Cerebellar cortex (tissue), 1 donor: ENCODE measurements at regions not wholly inside any gene's neighbourhood (a gene's known extent, or its start where the extent isn't known, plus 50 kb on each side); places are given as distances from the start of the nearest gene placed in this dataset.

Experiments used
- DNase-seq: peaks from one replicate; pipeline ENCODE4 v3.0.0-alpha.2; 2015; ENCODE audit warnings: low spot score

DNA sequence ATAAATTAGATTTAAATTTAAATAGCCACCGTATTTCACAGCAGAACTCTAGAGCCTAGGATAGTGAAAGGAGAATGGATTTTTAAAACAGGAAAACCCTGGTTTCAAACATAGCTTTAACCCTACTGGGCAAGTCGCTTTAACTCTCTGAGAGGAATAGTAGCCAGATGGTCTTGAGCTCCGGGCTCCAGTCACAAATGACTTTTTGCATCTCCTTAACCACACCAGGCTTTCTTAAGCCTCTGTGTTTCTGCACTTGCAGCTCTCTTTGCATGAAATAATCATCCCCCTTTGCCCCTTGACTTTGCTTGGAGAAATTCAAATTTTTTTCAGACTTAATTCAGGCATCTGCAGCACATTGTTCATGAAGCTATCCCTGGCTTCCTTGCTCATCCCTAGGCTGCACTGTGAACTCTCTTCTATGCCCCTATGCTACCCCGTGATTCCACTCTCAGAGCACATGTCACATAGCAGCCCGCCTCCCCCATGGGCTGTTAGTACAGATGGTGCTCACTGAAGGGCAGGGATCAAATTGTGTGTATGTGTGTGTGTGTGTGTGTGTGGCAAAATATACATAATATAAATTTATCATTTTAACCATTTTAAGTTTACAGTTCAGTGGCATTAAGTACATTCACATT is 68.8 kb upstream of the DAB1 start:
- DNase-seq: no peak

DNA sequence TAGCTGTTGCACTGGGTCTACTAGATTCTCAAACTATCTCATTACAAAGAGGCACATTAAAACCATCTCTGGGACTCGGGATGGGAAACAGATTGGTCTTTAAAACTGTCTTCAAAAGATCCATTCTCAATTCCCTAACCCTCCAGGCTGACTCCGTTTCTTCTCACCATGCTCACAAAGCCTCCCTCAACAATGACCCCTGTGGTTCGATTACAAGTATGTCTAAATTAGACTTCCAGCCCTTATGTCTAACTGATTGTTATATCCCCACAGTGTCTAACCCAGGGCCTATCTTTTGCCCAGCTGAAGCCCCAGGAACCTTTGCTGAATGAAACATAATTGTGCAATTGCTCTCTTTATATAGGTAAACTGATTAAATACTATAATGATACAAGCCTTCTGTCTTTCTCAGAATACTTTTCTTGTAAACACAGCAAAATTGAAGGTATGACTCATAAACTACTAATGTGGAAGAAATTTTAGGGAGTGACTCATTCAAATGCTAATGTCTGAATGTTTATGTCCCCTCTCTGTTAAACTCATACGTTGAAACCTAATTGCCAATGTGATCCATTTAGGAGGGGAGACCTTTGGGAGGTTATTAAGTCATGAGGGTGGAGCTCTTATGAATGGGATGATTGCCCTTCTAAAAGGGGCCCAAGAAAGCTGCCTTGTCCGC is 65.6 kb upstream of the DAB1 start:
- DNase-seq: no peak

DNA sequence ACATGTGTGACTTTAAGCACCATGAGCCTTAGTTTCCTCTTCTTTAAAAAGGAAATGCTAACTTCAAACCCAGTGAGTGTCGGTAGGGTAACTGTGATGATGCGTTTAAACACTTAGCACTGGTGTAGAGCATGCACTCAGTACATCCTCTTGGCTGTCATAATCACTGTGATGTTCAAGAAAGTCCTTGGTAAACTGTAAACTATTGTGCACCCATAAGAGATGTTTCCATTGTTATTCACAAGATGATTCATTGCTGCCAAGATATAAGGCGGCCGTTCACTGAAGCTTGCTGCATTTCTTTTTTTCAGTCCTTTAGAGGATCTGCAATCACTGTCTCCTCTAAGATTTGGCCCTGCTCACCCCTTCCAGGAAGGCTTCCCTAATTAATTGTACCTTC is 61.8 kb upstream of the DAB1 start:
- DNase-seq: no peak

DNA sequence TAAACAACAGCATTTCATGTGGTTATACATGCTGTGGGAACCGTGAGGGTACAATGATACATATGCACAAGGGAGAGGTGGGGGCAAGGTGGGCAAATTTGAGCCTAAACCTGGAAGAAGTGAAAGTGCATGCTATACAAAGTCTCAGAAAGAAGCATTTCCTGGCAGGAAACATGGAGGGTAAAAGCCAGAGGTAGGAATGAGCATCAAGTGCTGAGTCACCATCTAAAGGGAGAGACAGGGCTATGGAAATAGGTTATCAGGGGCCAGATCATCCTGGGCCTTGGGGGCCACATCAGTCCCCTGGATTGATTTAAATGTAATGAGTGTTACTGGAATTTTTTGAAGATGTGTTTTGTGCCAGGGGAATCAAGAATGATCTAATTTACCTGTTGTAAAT is 60.1 kb upstream of the DAB1 start:
- no peak for DNase-seq

DNA sequence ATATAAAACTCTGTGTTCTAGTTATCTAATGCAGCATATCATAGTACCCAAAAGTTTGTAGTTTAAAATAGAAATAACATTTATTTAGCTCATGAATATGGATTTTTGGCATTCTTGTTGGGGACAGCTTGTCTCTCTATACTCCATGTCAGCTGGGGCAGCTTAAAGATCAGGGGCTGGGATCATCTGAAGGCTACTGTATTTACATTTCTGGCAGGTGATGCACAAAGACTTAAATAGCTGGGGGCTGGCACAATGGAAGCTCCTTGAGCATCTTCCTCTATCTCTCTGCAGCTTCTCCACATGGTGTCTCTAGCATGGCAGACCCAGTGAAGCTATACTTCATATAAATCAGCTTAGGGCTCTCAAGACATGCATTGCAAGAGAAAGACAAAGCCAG is 55.6 kb upstream of the DAB1 start:
- no peak for DNase-seq

DNA sequence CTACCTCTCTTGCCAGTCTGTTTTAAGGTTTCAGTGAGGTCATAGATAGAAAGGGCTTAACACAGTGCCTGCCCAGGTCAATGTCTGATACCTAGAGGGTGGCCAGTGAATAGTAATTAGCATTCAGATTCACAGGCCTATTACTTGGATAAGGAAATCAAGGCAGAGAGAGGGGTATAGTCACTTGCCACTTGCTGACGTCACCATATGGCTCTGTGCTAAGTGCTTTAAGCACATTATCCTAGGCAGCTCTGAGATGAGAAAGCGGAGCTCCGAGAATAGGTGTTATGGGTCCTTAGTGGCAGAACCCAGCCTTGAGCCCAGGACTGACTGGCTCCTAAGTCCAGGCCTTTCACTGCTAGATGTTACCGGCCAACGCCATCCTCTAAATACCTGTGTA is 51.5 kb upstream of the DAB1 start:
- no peak for DNase-seq

DNA sequence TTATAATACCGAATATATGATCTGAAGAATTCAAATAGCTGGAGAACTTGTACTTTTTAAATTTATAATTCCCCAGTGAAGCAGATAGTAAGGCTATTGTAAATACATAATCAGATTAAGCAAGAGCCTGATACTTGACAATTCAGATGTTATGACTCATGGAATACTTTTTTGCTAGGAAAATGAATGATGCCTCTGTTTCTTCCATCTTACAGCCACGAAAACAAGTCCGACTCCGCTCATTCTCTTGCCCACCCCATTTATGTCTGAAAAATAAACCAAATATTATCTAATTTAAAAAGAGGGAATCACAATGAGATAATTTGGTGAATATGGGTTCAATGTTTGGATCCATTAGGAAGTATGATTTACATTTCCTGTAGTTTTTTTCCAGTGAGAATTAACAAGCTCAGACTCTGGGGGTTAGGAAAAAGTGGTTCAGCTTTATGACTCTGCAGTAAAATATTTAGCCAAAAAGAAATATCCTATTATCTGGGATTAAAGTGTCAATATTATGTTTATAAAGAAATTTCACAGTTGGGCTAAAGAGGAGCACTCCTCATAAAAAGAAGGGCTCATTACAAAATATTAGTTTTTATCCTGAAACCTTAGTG is 50.4 kb upstream of the DAB1 start:
- no peak for DNase-seq
